Mononuclear cell (primary cell): ENCODE measurements at regions not wholly inside any gene's neighbourhood (a gene's known extent, or its start where the extent isn't known, plus 50 kb on each side); places are given as distances from the start of the nearest gene placed in this dataset.

Experiments
- H3K27me3 ChIP-seq: 2 replicates; pipeline ENCODE4 v1.6.0; 2011; ENCODE audit warnings: low read length, control low read depth; ENCODE audit not compliant: insufficient read depth
- H3K4me1 ChIP-seq: 2 replicates; pipeline ENCODE4 v1.5.1; 2011; ENCODE audit warnings: mild to moderate bottlenecking, low read length, control low read depth; ENCODE audit not compliant: insufficient read depth
- H3K4me3 ChIP-seq: 2 replicates; pipeline ENCODE4 v1.5.1; 2011; ENCODE audit warnings: mild to moderate bottlenecking, low read length, moderate library complexity
- H3K9me3 ChIP-seq: 2 replicates; pipeline ENCODE4 v1.5.1; 2011; ENCODE audit warnings: low read depth, mild to moderate bottlenecking, control low read depth, low read length

- Histone ChIP-seq H3K4me3 (no peak overlapping the region), H3K9me3 (no peaks in the 10 kb centered on the region), H3K4me1 (peaks cover 42% of the 10 kb centered on the region), H3K27me3 (no peaks in the 10 kb centered on the region)
Measured at GRCh38 chr9:127553793-127554192, 58.3 kb upstream of the STXBP1 start.

- H3K9me3 ChIP-seq = no peaks in the 10 kb centered on the region
- no peaks in the 10 kb centered on the region for H3K27me3 ChIP-seq
- H3K4me3 ChIP-seq = no peak overlapping the region
- peaks cover 53% of the 10 kb centered on the region for H3K4me1 ChIP-seq
Measured at GRCh38 chr9:127554966-127555839, 56.9 kb upstream of the STXBP1 start.

- Histone ChIP-seq H3K4me3 (no peak overlapping the region), H3K27me3 (no peaks in the 10 kb centered on the region), H3K9me3 (no peaks in the 10 kb centered on the region), H3K4me1 (peaks cover 62% of the 10 kb centered on the region)
Measured at GRCh38 chr9:127555840-127556820, 55.9 kb upstream of the STXBP1 start.

GRCh38 chr9:127556871-127557270 lies 55.2 kb upstream of the STXBP1 start:
- peaks cover 69% of the 10 kb centered on the region for H3K4me1 ChIP-seq
- no peaks in the 10 kb centered on the region for H3K27me3 ChIP-seq
- H3K9me3 ChIP-seq = no peaks in the 10 kb centered on the region
- H3K4me3 ChIP-seq = no peak overlapping the region

GRCh38 chr9:127557466-127557869 lies 54.6 kb upstream of the STXBP1 start:
- Histone ChIP-seq H3K4me3 (no peak overlapping the region), H3K27me3 (no peaks in the 10 kb centered on the region), H3K4me1 (peaks cover 75% of the 10 kb centered on the region), H3K9me3 (no peaks in the 10 kb centered on the region)

- Histone ChIP-seq H3K9me3 (no peaks in the 10 kb centered on the region), H3K4me1 (peaks cover 81% of the 10 kb centered on the region), H3K4me3 (no peak overlapping the region), H3K27me3 (no peaks in the 10 kb centered on the region)
Measured at GRCh38 chr9:127557998-127558546, 54.0 kb upstream of the STXBP1 start.

GRCh38 chr9:127558581-127559246 lies 53.4 kb upstream of the STXBP1 start:
- Histone ChIP-seq H3K4me3 (no peak overlapping the region), H3K9me3 (no peaks in the 10 kb centered on the region), H3K27me3 (no peaks in the 10 kb centered on the region), H3K4me1 (peaks cover 88% of the 10 kb centered on the region)

GRCh38 chr9:127559247-127559680 lies 52.8 kb upstream of the STXBP1 start:
- H3K9me3 ChIP-seq = no peaks in the 10 kb centered on the region
- H3K4me3 ChIP-seq = no peak overlapping the region
- no peaks in the 10 kb centered on the region for H3K27me3 ChIP-seq
- peaks cover 93% of the 10 kb centered on the region for H3K4me1 ChIP-seq

- Histone ChIP-seq H3K4me1 (peaks cover 92% of the 10 kb centered on the region), H3K27me3 (no peaks in the 10 kb centered on the region), H3K4me3 (no peak overlapping the region), H3K9me3 (no peaks in the 10 kb centered on the region)
Measured at GRCh38 chr9:127561491-127562278, 50.4 kb upstream of the STXBP1 start.
